PC-9 (cell line): ENCODE measurements at regions not wholly inside any gene's neighbourhood (a gene's known extent, or its start where the extent isn't known, plus 50 kb on each side); places are given as distances from the start of the nearest gene placed in this dataset.

Experiments
- CTCF ChIP-seq: fragments of 200-600 bp; sonication (generic); conservative IDR thresholded peaks from 2 replicates; pipeline ENCODE4 v1.6.1; 2017; ENCODE audit warnings: mixed run types, antibody characterized with exemption, mild to moderate bottlenecking, moderate library complexity
- EZH2 ChIP-seq: fragments of 200-600 bp; sonication (generic); IDR thresholded peaks from 2 replicates; pipeline ENCODE4 v1.8.0; 2017; ENCODE audit warnings: antibody characterized with exemption, low read depth

- TF ChIP-seq CTCF (peak; percentile 54), EZH2 (no peak)
These were observed 386.9 kb upstream of the CNTN3 start for GRCh38 chr3:75001330-75001729.
